Keratinocyte (primary cell): ENCODE measurements at regions not wholly inside any gene's neighbourhood (a gene's known extent, or its start where the extent isn't known, plus 50 kb on each side); places are given as distances from the start of the nearest gene placed in this dataset.
A peak's percentile ranks its signal among the peaks of the same experiment; 100 is the strongest.

Source experiments
- DNase-seq: peaks from one replicate; pipeline ENCODE4 v3.0.0-alpha.2; 2011; ENCODE audit warnings: low read depth, missing footprints, low spot score
- FAIRE-seq: peaks from 2 replicates; lab custom pipeline; 2011; peaks lifted over from hg19 to GRCh38; lab: Jason Lieb, UNC
- H2AFZ ChIP-seq: 2 replicates; pipeline ENCODE4 v1.6.0; 2012; ENCODE audit warnings: low read length, control low read depth, inconsistent platforms; ENCODE audit not compliant: control insufficient read depth
- H3K27ac ChIP-seq: 2 replicates; pipeline ENCODE4 v1.5.1; 2011; ENCODE audit warnings: low read length; ENCODE audit not compliant: control insufficient read depth, insufficient read depth
- H3K27me3 ChIP-seq: 3 replicates; pipeline ENCODE4 v1.6.0; 2011; ENCODE audit warnings: low read length; ENCODE audit not compliant: control insufficient read depth, insufficient read depth; ENCODE audit errors: extremely low read depth
- H3K36me3 ChIP-seq, 2 experiments: 2 replicates in 1 of 2; 3 replicates in 1 of 2; pipeline ENCODE4 v1.5.1; 2011; ENCODE audit warnings: low read length in 2 of 2, mild to moderate bottlenecking in 1 of 2; ENCODE audit not compliant: control insufficient read depth in 2 of 2, insufficient read depth in 2 of 2; ENCODE audit errors: extremely low read depth in 1 of 2
- H3K4me1 ChIP-seq: 3 replicates; pipeline ENCODE4 v1.5.1; 2011; ENCODE audit warnings: low read length; ENCODE audit not compliant: control insufficient read depth, insufficient read depth; ENCODE audit errors: extremely low read depth
- H3K4me2 ChIP-seq: 3 replicates; pipeline ENCODE4 v1.6.0; 2011; ENCODE audit warnings: low read depth, low read length; ENCODE audit not compliant: control insufficient read depth, insufficient read depth; ENCODE audit errors: extremely low read depth
- H3K4me3 ChIP-seq, 3 experiments: fragments of 200-600 bp in 1 of 3; sonication (generic) in 1 of 3; 2 replicates in 2 of 3; 3 replicates in 1 of 3; pipeline ENCODE4 v1.5.1; 2011 to 2016; ENCODE audit warnings: low read length in 3 of 3, mild to moderate bottlenecking in 3 of 3, control low read depth in 2 of 3, inconsistent platforms in 1 of 3, low read depth in 1 of 3, mixed read lengths in 1 of 3, mixed run types in 1 of 3, moderate library complexity in 1 of 3; ENCODE audit not compliant: control insufficient read depth in 2 of 3, insufficient read depth in 2 of 3; ENCODE audit errors: extremely low read depth in 1 of 3
- H3K79me2 ChIP-seq: 2 replicates; pipeline ENCODE4 v1.6.0; 2012; ENCODE audit warnings: low read length; ENCODE audit not compliant: control insufficient read depth, insufficient read depth
- H3K9ac ChIP-seq: 3 replicates; pipeline ENCODE4 v1.6.0; 2011; ENCODE audit warnings: low read length; ENCODE audit not compliant: control insufficient read depth, insufficient read depth; ENCODE audit errors: extremely low read depth
- H3K9me1 ChIP-seq: 3 replicates; pipeline ENCODE4 v1.6.0; 2011; ENCODE audit warnings: low read length; ENCODE audit not compliant: control insufficient read depth, insufficient read depth; ENCODE audit errors: extremely low read depth
- H3K9me3 ChIP-seq: 2 replicates; pipeline ENCODE4 v1.5.1; 2012; ENCODE audit warnings: low read depth, low read length; ENCODE audit not compliant: control insufficient read depth
- H4K20me1 ChIP-seq: 3 replicates; pipeline ENCODE4 v1.6.0; 2011; ENCODE audit warnings: low read length; ENCODE audit not compliant: control insufficient read depth, insufficient read depth; ENCODE audit errors: extremely low read depth
- EZH2 ChIP-seq: IDR thresholded peaks from one replicate; pipeline ENCODE4 v1.6.1; 2012; ENCODE audit warnings: inconsistent platforms, mild to moderate bottlenecking, low read length, moderate library complexity
- dilution Hi-C: fragments of 300-500 bp; cut with MboI; formaldehyde crosslinking; loops from one replicate; pipeline ENCODE4 v1.7.0; 2020; ENCODE audit warnings: low sequenced_read_pairs; ENCODE audit not compliant: extremely low pct_ligation_motif_present
- TF ChIP-seq, protein P1 (sequence below), 3 experiments: IDR thresholded peaks in 1 of 3; conservative IDR thresholded peaks in 1 of 3; optimal IDR thresholded peaks in 1 of 3; 2 replicates in 2 of 3; 3 replicates in 1 of 3; pipeline versions ENCODE3 to v1.5.1; 2011; ENCODE audit warnings: low read length in 3 of 3, mild to moderate bottlenecking in 3 of 3, moderate library complexity in 2 of 3, control low read depth in 1 of 3, inconsistent platforms in 1 of 3; ENCODE audit not compliant: insufficient read depth in 2 of 3; ENCODE audit errors: extremely low read depth in 1 of 3

DNA sequence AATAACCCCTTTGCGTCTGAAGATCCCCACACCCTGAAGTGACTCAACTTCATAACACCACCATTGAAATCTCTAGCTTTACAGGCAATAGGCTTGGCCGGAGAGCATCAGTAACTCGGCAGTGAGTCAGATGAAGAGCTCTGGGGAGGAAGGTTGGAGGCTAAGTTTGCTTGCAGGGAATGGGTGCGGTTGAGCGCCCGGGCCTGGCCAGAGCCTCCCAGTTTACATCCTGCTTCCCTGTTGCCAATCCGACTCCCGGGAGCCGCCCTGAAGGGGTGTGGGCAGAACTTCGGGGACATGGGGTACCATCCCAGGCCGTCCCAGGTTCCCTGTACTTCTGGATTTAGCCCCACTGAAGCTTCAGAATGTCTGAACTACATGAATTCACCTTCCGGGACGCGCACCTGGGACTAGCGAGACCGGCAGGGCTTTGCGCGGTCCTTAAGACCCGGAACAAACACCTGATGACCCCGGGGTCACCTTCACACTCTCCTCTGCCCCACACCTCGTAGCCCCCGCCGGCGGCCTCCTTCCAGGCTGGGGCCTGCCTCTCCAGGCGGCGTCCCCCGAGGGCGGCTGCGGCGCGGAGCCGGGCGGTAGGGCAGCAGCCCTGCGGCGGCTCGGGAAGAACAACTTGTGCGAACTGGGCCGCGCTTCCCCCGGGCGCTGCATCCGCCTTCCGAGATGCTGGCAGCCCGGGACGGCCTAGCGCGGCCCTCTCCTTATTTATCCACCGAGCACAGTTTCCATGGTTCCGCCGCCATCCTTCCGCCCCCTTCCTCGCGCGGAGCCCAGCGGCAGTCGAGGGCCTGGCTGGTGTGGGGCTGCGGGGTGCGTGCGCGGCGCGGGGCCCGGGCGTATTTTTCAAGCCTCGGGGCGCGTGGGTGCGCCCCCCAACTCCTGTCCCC lies 56.6 kb upstream of the RREB1 start:
- peak; percentile 99 for FAIRE-seq
- Histone ChIP-seq H3K36me3 (no peaks in the 10 kb centered on the region), H3K9me1 (no peaks in the 10 kb centered on the region), H3K4me2 (peak overlapping the region; percentile 91), H3K4me3 (peak overlapping the region; percentile 30 to 54 (median 52)), H3K4me1 (peaks cover 24% of the 10 kb centered on the region), H3K9me3 (no peaks in the 10 kb centered on the region), H3K9ac (peak overlapping the region; percentile 89), H3K27ac (peak overlapping the region; percentile 97), H2AFZ (peak overlapping the region; percentile 76), H4K20me1 (no peaks in the 10 kb centered on the region), H3K79me2 (no peaks in the 10 kb centered on the region), H3K27me3 (no peaks in the 10 kb centered on the region)
- TF ChIP-seq, protein P1, sequence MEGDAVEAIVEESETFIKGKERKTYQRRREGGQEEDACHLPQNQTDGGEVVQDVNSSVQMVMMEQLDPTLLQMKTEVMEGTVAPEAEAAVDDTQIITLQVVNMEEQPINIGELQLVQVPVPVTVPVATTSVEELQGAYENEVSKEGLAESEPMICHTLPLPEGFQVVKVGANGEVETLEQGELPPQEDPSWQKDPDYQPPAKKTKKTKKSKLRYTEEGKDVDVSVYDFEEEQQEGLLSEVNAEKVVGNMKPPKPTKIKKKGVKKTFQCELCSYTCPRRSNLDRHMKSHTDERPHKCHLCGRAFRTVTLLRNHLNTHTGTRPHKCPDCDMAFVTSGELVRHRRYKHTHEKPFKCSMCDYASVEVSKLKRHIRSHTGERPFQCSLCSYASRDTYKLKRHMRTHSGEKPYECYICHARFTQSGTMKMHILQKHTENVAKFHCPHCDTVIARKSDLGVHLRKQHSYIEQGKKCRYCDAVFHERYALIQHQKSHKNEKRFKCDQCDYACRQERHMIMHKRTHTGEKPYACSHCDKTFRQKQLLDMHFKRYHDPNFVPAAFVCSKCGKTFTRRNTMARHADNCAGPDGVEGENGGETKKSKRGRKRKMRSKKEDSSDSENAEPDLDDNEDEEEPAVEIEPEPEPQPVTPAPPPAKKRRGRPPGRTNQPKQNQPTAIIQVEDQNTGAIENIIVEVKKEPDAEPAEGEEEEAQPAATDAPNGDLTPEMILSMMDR (optimal IDR thresholded peaks at IDR 0.05 in 1 of 3, IDR thresholded peaks at IDR 0.05 in 1 of 3, conservative IDR thresholded peaks at IDR 0.05 in 1 of 3; ENCODE audit: extremely low read depth in 1 of 3, insufficient read depth in 2 of 3, low read length in 3 of 3) = no peak
- no peak for TF ChIP-seq EZH2
- DNase-seq = peak; percentile 87
- dilution Hi-C loops = no loop called here

DNA sequence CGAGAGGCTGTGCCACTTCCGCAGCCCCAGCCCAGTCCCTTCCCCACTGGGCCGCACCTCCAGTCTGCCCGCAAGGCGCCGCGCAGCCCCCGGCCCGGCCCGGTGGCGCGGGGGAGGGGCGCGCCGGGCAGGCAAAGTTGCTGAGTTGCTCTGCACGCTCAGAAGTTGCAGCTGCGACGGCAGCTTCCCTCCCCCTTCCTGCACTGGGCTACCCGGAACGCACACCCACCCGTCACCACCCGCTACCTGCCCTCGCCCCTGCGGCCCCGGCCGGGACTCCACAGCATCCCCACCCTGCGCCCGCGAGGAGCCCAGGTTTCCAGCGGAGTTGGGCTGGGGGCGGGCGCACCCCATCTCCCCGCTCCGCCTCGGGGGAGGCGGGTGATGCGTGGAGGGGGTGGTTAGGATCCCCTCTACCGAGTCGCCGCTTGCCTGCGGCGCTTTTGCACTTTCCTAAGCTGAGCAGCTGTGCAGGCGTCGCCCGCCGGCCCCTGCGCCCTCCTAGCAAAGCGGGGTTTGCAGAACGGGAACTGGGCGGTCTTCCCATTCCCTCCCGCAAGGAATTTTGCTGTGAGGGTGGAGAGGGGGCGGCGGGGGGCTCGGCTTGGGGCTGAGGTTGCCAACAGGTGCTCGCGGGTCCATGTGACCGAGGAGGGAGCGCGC lies 55.9 kb upstream of the RREB1 start:
- H3K4me2 ChIP-seq = peak overlapping the region; percentile 91
- no peaks in the 10 kb centered on the region for H3K27me3 ChIP-seq
- H3K9me1 ChIP-seq = no peaks in the 10 kb centered on the region
- dilution Hi-C loops = no loop called here
- H2AFZ ChIP-seq = peak overlapping the region; percentile 68
- no peak for FAIRE-seq
- peak overlapping the region; percentile 89 for H3K9ac ChIP-seq
- no peak for DNase-seq
- peaks cover 24% of the 10 kb centered on the region for H3K4me1 ChIP-seq
- H3K36me3 ChIP-seq = no peaks in the 10 kb centered on the region
- TF ChIP-seq, protein P1 (optimal IDR thresholded peaks at IDR 0.05 in 1 of 3, IDR thresholded peaks at IDR 0.05 in 1 of 3, conservative IDR thresholded peaks at IDR 0.05 in 1 of 3; ENCODE audit: extremely low read depth in 1 of 3, insufficient read depth in 2 of 3, low read length in 3 of 3) = no peak
- no peak for TF ChIP-seq EZH2
- H3K9me3 ChIP-seq = no peaks in the 10 kb centered on the region
- no peaks in the 10 kb centered on the region for H4K20me1 ChIP-seq
- H3K79me2 ChIP-seq = no peaks in the 10 kb centered on the region
- H3K27ac ChIP-seq = peak overlapping the region; percentile 97
- peak overlapping the region; percentile 18 to 52 (median 30) for H3K4me3 ChIP-seq
